CD4-positive, alpha-beta T cell treated with Interleukin-15 for 1 hour (primary cell): ENCODE measurements at regions not wholly inside any gene's neighbourhood (a gene's known extent, or its start where the extent isn't known, plus 50 kb on each side); places are given as distances from the start of the nearest gene placed in this dataset.

ENCODE experiments used
- DNase-seq: peaks from one replicate; pipeline ENCODE4 v3.0.0-alpha.2; 2020

DNA sequence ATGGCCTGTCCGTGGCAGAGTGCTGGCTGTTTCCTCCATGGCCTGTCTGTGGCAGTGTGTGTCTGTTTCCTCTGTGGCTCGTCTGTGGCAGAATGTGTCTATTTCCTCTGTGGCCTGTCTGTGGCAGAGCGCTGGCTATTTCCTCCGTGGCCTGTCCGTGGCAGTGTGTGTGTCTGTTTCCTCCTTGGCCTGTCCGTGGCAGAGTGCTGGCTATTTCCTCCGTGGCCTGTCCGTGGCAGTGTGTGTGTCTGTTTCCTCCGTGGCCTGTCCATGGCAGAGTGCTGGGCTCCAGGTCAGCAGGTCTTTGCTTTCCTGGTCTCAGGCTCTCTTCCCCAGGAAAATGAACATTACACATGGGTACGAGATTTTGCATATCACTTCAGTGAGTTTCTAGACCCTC lies 138.4 kb upstream of the IPO9 start:
- DNase-seq, result no peak

DNA sequence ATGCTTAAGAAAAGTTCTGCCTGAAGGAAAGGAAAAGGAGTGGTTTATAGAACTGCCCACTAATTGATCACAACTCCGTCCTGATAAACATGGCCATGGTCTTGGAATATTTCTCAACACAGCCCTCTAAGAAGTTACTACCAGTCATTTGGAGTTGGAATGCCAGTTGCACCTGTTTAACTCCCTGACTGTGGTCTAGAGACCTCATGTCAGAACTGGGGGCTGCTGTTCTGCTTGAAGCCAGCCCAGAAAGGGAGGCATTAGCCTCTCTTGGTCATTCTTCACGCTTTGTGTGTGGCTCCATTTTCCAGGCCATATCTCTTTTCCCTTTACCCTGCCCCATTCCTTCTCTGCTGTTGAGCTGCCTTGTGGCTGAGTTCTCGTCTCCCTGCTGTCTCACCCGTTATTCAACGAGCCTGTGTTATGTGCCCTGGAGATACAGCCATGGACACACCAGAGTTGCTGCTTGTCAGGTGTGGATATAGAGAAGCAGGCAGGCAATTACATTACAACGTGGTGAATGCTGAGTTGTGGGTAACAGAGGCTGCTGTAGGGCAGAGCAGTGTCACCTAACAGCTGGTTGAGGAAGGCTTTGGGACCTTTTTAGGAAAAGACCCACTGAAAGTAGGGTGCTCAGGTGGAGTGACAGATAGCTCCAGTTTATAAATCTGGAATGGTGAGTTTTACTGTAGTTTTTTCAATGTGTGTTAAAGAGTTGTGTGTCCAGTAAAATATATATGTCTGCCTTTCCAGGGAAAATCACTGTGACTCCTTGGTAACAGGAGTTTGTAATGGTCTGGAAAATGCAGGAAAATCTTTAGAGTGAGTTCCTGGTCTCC lies 137.0 kb upstream of the IPO9 start:
- DNase-seq, result no peak

DNA sequence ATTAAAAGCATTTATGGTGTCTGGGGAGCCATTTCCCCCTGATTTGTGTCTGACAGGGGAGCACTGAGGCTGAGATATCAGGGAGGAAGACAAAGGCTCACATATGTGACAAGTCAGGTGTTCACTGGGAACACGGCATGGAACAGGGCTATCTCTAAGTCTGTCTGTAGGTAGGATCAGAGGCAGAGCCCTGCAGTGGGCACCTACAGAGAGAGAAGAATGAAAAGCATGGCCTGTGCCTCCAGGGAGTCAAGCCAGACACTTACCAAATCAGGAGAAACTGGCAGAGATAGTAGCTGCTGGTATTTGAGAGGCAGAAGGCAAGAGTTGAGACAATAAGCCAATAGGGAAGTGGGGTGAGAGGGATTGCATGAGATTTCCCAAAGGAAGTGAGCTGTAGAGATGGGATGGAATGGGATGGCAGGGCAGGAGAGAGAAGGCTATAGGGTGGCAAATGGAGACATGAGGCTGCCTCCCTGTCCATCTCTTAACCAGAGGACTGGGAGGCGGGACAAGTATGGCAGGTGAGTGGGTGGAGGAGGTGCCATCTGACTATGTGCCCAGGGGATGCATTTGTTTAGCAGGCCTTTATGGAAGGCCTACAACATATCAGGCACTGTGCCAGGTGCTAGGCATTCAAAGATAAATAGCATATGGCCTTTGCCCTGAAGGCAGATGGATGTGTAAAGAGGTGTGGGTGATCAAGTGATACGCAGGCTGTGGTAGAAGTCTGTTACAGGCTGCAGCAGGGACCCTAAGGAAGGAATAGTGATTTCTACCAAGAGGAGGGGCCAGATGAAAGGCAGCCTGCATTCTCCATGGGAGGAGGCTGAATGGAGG lies 136.2 kb upstream of the IPO9 start:
- no peak for DNase-seq

DNA sequence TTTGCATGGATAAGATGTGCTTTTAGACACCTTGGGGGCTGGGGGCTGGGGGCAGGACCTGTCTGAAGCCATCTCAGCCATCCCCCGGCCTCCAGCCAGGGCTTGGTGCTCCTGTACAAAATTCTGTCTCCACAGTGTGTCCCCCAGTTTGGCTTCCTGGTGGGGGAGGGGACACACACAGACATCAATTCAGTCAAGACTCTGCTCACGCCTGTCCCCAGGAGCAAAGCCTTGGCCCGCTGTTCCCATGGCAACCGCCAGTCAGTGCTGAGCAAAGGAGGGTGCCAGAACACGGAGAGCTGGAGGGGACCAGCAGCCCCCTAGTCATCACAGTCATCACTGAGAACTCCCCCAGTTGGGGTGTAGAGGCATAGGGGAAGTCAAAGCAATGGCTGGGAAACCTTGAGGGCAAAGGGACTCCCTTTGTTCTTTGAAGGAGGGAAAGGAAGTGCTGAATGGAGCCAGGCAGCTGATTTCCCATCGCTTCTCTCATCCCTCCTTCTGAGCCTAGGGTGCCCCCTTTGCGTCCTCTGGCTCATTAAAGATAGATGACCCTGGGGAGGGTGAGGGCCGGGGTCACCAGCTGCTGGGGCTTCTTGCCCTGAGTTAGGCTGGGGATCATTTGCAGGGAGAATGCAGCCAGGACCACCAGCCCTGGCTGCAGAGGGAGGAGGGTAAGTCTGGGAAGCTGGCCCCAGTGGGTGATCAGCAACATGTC lies 134.9 kb upstream of the IPO9 start:
- DNase-seq, result no peak

DNA sequence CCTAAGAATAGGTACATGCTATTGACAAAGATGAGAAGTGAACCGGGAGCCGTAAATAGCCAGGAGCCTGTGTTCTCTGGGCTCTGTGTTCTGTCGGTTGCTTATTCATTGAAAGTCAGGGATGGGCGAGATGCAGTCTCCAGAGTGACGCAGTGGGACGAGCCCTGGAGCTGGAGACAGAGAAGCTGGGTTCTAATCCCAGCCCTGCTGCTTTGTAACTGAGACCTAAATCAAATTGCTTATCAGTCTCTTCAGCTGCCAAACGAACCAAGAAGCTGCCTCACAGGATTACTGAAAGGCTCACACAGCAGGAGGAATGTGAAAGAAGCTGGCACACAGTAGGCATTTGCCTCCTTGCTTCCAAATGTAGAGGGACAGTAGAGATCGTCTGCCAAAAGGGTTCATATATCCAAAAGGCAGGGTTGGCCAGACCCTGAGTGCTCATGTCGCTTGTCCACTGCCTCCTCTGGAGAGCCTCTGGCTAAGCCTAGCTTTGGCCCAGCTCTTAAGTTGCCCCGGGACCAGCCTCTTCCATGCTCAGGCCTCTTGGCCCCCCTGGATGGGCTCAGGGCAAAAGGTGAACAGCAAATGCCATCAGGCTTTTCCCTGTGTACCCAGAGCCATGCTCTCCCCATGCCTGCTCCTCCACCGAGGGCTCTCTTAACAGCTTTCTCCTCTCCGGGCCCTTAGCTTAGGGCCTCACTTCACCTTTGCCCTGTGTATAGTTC lies 134.2 kb upstream of the IPO9 start:
- no peak for DNase-seq

DNA sequence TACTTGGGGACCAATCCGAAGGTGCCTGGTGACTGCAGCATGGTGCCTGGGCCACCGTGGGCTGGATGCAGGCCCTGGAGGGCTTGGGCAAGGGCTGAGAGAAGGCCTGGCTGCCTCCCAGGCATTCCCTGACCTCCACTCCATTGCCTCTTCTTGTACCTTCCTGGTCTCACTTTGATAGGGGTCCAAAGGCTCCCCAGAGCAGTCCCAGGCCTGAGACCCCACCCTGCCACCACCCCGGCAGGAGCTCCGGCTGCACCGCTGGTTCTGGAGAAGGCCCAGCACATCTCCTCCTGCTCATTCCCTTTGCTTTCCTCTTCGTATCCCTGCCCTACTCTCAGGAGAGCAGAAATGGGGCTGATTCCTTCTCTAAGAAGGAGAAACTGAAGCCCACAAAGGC lies 133.3 kb upstream of the IPO9 start:
- DNase-seq, result no peak

DNA sequence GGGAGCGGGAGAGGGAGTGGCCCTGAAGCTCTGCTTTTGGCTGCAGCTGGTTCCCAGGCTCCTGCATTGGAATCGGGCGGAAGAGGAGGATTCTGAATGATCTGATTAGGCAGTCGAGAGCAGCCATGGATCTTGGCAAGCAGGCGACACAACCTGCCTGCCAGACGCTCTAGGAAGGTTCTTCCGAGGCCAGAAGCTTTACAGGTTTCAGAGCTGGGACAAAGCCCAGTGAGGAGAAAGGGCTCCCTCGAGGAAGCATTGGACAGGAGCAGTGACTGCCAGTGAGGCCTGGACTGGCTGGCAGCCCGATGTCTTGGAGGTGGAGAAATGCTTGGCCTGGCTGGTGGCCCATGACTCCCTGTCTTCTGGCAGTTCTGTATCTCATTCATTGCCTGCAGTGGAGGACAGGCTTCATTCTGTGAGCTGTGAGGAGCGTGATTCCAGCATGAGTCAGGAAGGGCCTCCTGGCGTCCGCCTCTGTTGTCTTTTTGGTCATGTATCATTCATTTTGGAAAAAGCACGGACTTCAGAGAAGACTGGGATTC lies 132.7 kb upstream of the IPO9 start:
- no peak for DNase-seq

DNA sequence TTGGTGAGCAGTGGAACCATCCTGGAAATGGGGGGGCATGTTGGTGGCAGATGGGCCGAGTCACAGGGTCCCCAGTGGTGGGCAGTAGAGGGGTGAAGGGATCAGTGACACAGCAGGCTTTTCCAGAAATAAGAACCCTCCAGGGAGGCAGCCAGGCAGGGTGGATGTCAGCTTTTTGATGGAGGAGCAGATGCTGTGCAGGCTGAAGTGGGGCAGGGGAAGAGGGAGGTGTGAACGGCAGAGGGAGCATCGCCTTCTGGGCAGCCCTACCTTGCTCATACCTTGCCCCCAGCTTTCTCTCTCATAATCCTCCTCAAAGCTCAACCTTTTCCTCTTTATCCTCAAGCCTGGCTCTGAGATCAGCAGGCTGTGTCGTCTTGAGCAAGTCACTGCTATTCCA lies 131.8 kb upstream of the IPO9 start:
- no peak for DNase-seq

DNA sequence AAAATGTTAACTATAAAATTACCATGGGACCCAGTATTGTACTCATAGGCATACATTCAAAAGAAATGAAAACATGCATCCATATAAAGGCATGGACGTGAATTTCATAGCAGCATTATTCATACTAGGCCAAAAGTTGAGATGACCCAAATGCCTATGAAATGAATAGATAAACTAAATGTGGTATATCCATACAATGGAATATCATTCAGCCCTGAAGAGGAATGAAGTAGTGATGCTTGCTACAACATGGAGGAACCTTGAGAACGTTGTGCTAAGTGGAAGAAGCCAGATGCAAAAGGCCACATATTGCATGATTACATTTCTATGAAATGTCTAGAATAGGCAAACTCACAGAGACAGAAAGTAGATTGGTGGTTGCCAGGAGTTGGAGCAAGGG lies 127.1 kb upstream of the IPO9 start:
- DNase-seq, result no peak

DNA sequence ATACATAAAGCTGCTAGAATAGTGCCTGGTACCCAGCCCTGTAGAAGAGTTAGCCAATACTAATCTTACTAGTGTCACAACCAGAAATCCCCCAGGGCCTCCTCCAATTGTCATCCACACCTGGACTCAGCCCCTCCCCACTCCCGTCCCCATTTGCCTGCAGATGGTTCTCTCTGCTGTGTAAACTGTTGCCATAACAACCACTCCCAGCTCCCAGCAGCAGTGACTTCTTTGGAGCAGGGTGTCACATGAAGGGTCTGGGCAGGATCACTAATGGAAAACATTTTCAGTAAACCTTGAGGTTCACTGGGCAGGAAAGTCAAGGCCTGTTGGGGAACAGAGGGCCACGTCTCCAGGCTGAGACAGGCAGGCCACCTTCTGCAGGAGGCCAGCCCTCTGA lies 126.0 kb upstream of the IPO9 start:
- no peak for DNase-seq

DNA sequence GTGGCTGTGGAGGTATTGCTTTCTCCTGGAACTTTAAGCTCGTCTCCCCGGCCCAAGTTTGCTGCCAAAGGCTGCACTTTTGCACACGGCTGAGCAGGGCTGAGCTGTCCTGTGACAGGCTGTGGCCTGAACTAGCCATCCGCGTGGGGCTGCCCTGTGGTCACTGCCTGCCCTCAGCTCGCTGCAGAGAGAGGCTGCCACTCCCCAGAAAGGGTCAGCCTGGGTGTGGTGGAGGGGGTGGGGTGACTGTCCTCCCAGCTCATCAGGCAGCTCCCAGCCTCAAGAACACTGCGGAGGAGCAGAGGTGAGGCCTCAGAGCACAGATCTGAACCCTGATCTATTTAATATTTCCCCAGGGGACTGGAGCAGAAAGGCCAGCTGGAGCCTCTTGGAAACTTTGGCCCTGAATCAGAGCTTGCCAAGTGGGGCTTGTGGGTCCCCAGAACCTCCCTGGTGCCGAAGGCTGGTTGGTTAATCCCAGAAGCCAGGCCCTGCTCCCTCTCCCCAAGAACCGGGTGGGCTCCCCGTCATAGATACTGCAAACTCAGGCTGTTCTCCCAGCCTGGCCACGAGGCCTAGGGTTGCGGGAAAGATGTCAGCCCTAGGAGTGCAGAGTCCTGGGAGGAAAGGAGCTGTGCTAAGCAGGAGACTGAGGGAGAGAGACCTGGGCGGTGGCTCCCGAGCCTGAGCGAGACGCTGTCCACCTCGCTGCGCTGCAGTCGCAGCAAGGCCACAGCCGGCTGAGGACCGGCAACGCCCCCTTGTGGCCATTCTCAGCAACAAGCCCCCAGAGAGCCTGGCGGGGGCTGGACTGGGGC lies 125.1 kb upstream of the IPO9 start:
- peak; percentile 48 for DNase-seq

DNA sequence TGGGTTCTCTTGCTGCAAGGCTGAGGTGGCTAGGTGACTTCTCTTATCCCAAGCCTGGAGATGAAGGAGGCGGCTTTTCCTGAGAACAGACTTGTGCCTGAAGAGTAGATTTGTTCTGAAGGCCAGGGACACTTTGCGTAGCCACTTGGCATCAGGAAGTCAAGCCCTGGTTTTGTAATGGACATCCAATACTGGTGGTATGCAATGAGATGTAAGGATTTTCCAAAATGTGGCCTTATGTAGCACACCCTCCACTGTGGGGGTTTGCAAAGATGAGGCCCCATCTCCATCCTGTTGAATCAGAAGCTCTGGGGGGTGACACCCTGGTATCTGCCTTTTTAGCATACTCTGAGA lies 124.5 kb upstream of the IPO9 start:
- DNase-seq, result no peak

DNA sequence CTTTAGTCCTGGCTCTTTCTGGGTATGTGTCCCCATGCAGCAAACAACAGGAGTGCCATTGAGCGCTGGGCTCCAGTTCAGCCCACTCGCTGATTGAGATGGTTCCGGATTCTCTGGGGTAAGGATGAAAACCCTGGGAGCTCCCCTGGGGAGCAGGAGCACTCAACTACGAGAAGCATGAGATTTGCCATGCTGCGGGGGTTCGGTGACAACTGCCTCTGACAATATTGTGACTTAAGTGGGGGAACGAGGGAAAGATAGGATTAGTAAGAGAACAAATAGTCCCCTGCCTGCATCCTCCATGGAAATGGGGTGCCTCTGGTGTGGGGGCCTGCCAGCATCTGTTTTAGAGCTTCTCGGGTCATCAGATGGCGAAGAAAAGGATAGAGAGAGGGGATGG lies 123.6 kb upstream of the IPO9 start:
- DNase-seq, result no peak

DNA sequence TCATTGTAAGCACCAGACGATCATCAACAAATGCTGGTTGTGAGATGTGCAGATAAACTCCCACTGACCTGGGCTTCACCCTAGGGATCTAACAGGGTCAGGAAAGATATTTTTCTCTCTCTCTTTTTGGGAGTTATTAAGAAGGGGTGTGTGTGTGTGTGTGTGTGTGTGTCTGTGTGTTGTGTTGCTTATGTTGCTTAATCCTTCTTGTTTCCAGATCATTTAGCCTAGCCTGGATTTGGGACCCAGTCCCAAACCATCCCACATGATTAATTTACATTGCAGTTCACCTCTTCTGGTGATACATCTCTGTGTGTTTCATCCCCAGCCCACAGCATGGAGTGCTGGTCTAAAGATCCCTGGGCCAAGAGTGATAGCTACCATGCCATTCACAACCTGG lies 122.8 kb upstream of the IPO9 start:
- no peak for DNase-seq

DNA sequence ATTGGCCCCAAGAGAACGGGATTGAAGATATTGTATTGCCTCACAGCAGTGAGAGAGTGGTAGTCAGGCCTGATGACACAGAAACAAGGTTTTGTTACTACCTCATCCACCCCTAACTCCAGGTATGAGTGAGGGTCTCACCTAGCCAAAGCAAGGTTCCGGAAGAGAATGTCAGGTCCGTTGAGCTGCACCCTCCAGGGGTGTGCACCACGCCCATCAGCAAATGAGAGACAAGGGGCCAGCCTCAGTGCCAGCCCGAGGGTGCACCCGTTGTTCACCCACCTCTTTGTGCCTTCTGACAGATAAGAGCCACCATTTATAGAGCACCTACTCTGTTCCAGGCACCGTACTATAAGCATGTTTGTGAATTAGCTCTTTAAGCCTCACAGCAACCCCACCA lies 121.9 kb upstream of the IPO9 start:
- DNase-seq, result no peak

DNA sequence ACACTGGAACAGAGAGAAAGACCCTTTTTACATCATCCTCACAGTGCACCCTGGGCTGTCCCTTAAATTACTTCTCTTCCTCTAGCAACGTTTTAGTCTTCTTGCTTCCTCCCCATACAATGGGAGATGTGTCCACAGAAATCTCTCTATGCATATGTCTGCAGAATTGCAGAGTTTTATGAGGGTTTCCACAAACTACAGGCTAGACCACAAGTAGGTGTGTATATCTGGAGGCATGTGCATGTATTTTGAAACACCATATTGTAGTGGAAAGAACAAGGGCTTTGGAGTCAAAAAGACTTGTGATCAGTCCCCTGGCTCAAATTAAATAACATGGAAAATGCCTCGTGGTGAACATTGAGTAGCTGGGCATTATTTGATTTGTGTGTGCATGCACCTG lies 121.3 kb upstream of the IPO9 start:
- no peak for DNase-seq

DNA sequence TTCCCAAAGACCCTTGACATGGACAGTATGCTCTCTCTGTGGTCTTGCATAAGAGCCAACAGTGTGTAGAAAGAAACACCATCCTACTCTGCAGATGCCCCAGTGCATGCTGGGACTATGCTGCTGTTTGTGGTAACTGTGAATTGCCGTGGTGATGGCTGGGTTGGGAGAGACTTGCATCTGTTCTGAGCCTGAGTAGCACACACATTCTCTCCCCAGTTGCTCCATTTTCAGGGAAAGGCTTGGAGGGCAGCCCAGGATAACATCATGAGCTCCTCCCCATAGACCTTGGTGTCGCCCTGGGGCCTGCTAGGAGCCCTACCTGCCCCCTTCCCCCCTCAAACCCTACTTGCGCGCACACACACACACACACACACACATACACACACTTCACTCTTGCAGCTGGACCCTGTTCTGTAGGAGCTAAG lies 120.9 kb upstream of the IPO9 start:
- no peak for DNase-seq

DNA sequence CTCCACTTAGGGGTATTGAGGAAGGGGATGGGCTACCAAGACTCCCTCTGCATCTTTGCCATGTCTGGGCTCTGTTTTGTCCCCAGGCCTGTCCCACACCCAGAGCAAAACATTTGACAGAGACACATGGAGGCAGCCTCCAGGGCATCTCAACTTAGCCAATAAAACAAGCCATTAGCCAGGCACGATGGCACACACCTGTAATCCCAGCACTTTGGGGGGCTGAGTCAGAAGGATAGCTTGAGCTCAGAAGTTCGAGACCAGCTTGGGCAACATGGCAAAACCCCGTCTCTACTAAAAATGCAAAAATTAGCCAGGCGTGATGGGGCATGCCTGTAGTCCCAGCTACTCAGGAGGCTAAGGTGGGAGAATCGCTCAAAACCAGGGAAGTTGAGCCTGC lies 120.3 kb upstream of the IPO9 start:
- no peak for DNase-seq

DNA sequence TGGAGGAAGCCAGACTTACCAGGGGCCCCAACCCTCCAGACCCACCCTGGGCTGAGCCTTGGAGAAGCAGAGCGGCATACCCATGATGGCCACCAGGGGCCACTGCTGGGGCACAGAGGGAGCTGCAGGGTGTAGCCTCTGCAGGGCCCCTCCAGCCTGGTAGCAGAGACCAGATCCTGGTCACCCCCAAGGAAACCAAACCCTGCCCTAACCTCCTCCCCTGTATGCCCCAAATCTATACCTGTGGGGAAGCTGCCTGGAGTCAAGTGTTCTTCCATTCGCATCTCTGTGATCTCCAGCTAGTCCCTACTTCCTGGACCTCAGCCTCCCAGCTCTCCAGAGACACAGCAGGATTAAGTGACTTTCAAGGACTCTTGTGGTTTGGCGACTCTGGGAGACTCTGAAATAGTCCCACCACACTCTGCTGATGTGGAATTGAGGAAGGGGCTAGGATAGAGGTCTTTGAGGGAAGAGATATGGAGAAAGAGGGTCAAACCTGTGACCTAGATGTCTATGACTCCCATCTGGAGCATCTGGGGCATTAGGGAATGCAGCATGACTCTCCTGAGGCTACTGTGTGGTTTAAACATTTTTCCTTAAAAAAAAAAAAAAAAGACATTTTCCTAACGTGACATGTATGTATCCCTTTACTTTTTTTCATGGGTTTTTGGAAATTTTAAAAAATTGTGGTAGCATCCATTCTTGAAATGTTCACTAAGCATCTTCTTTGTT lies 119.2 kb upstream of the IPO9 start:
- DNase-seq, result peak; percentile 55

DNA sequence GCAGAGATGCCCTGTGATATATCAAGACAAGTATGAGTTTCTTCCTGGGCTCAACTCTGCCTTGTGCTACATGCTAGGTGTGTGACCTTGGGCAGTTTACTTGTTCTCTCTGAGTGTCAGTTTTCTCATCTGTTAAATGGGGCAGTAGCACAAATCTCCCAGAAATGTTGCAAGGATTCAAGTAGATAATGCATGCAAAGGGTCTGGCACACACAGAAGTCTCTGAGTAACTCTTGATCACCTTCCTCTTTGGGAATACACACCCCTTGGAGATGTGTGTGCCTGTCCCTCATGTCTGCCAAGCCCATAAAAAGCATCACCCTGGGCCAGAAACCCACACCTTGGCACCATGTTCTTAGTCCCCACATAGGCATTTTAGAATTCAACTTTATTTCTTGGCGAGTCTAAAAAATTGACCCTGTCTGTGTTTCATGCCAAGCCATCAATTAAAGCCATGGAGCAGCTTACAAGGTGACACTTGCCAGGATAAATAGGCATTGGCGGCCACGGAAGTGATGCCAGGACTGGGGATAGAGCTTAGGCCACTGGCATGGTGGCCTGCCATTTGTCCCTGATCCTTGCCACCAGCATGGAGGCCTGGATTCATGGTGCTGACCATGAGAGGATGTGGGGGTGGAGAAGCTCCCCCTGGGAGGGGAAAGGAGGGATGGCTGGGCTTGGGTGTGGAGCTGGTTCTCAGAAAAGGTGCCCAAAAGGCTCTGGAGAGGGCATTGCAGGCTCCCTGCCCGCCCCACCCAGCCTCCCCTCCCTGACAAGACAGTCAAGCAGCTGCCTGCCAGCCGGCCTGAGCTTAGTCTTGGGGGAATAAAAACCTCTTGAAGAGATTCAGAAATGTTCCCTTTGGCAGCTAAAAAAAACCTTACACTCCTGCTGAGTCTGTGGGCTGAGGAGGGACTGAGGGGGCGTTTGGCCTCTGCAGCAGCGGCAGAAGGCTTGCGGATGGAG lies 118.0 kb upstream of the IPO9 start:
- no peak for DNase-seq
